AG08396 (cell line): ENCODE measurements at regions not wholly inside any gene's neighbourhood (a gene's known extent, or its start where the extent isn't known, plus 50 kb on each side); places are given as distances from the start of the nearest gene placed in this dataset.
"Not testable (repeated sequence)": the region's sequence is repeated elsewhere in the genome, so short reads cannot be mapped to it uniquely, and the experiment has no call there.

Experiments used
- DNase-seq: peaks from one replicate; pipeline ENCODE4 v3.0.0; 2012; ENCODE audit warnings: low spot score, mixed read lengths

- no peak for DNase-seq
Measured at GRCh38 chr2:145748927-145749326, 1229.0 kb upstream of the ZEB2 start.

GRCh38 chr2:145747715-145748114 is 1227.8 kb upstream of the ZEB2 start:
- no peak for DNase-seq

DNA sequence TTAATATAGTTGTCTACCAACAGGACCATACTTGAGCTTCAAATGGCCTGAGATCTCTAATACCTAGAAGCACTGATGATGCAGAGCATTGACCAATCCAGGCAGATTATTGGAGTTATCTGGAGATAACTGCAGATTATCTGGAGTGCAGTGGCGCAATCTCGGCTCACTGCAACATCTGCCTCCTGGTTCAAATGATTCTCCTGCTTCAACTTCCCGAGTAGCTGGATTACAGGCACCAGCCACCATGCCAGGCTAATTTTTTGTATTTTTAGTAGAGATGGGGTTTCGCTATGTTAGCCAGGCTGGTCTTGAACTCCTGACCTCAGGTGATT is 1225.4 kb upstream of the ZEB2 start:
- not testable (repeated sequence) for DNase-seq

DNA sequence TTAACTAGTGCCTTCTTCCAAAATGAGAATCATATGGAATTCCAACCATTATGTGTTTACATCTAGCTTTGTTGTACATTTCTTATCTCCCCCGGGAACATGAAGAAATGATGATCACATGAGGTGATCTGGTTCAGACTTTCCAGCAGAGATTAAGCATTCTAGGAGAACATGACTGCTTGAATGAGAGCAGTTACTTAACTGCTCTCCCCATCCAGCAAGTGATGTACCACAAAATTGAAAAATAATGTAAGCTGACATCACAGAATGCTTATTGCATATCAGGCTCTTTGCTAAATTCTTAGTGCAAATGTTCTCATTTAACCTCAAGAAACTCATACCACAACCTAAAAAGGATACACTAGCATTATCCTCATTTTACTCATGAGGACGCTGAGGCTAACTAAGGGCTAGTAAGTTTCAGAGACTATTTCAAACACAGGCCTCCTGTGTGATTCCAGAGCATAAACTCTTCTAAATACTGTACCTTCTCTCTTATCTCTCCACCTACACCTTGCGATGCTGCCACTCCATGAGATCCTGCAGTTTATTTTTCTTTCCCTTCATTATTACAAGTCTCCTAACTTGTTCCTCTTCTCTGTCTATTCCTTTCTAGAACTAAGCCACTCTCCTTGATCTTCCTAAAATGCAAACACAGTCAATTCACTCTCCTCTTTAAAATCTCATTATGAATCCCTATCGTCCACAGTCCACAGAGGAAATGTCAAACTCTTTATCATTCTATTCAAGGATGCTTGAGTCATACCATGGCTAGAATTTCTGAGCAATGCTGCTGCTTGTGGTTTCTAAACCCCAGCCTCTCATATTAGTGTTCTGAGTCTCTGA is 1224.8 kb upstream of the ZEB2 start:
- DNase-seq, result peak; percentile 28

DNA sequence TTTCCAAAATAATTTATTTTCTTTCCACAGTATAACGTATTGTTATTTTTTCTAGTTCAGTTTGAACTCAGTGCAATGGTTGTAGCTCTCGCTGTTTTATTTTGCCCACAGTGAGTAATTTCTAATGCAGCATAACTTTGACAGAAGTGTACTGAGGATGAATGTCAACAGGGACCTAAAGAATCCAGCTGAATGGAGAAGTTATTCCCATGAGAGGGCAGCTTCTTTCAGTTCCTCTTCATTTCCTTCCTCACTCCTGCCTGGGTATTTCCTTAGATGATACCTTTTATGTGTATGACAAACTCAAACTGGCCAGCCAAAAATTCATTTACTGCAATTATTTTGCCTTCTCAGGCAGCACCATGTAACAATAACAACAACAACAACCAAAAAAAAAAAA is 1223.1 kb upstream of the ZEB2 start:
- DNase-seq, result no peak

- DNase-seq, result no peak
Measured at GRCh38 chr2:145741636-145742035, 1221.7 kb upstream of the ZEB2 start.

- DNase-seq, result no peak
Measured at GRCh38 chr2:145741181-145741580, 1221.3 kb upstream of the ZEB2 start.

GRCh38 chr2:145740302-145740701 is 1220.4 kb upstream of the ZEB2 start:
- DNase-seq, result no peak

DNA sequence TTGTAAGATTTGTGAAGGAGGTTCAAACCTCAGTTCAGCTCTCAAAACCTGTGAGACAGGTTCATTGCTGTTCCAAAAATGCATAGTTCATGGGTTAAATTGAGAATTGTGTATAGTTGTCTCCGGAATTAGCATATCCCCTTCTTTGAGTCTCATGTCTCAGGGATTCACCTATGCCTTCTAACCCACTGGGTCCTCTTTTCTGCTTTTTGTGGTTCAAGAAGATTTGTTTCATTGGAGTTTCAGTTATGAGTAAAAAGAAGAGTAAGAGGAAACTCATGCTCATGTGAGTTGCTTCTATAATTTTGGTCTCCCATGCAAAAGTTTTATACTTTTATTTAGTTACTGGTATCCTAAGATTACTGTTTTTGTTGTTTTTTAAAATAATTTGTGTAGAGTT is 1219.8 kb upstream of the ZEB2 start:
- no peak for DNase-seq

GRCh38 chr2:145736871-145737270 is 1217.0 kb upstream of the ZEB2 start:
- no peak for DNase-seq

- DNase-seq, result no peak
Measured at GRCh38 chr2:145731467-145731866, 1211.5 kb upstream of the ZEB2 start.

GRCh38 chr2:145729993-145730770 is 1210.3 kb upstream of the ZEB2 start:
- no peak for DNase-seq

DNA sequence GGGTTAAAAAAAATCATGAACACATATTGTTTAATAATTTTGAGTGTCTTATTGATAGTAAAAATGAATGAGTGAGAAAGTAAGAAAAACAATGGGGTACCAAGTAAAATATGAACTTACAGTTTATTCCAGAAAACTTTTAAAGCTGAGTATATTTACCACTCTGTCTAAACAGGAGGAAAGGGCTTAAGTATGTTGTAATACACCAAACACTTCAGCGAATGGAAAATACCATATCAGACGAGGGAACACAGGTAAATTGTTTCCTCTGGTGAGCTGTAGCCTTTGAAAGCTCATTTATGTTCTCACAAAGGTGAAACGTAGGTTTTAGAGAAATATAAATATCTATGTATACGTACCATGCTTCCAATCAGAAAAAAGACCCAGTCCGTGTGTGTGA is 1209.6 kb upstream of the ZEB2 start:
- DNase-seq, result no peak

DNA sequence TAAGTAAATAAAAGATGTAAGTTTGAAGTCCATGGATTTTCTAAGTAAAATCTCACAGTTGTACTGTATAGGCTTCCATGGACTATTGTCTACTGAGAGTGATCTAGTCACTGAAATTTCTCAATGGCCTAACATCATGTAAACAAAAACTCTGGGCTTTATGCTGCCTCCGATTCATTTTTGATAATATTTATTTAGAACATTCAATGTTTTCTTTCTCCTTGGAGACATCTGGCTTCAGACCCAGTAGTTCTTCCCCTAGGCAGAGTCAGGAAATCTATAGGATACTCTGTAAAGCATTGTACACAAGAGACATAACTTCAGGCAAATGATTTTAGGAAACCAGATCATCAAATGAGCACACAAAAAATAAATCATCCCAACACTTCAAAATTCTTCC is 1208.6 kb upstream of the ZEB2 start:
- DNase-seq, result no peak

DNA sequence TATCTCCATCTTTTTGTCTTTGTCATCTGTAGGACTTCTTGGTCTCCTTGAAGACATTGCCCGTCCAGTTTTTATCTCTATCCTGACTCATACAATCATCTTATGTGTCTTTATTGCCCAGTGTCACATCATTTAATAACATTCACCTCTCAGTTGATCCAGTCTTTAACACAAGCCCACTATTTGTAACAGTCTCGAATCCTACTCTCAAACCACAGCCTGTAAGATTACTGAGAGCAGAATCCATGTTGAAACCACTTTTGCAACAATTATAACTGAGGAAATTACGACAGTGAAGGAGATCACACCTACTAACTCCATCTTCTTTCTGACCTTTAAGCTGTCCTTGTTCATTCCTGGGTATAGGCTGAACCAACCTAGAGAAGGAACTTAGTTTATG is 1206.0 kb upstream of the ZEB2 start:
- no peak for DNase-seq

GRCh38 chr2:145724311-145724898 is 1204.5 kb upstream of the ZEB2 start:
- DNase-seq, result no peak

DNA sequence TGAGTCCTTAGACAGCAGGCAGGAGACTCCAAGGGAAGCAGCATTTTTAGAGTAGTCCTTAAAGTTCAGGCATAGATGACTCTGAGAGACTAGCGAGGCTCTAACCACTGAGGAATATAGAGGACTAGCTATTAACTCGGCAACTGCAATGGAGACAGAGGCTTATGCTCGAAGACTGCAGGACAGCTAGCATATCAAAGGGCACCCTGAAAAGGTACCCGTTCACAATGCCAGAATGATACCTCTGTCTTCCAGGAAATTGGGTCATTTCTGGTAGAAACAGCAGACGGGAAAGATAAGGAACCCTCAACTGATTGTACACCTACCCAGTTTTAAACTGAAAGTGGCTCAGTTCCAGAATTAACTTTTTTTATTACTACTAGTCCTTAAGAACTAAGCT is 1204.0 kb upstream of the ZEB2 start:
- no peak for DNase-seq

DNA sequence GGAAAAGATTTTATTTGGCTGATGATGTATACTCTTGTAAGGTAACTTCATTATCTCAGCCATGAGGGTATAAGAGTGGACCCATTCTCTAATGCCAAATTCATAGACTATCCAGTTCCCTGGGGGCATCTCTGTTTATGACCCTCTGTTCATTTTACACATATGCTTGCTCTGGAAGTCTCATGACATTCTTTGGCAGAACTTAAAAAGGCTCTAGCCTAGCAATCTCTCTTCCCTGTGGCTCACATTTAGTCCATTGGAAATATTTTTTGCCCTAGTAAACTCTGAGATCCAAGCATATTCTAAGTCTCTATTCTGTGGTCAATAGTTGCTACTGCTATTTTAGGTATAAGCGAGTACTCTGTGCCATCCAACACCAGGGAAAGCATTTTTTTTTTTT is 1201.8 kb upstream of the ZEB2 start:
- no peak for DNase-seq

- DNase-seq, result no peak
Measured at GRCh38 chr2:145715601-145716000, 1195.7 kb upstream of the ZEB2 start.

DNA sequence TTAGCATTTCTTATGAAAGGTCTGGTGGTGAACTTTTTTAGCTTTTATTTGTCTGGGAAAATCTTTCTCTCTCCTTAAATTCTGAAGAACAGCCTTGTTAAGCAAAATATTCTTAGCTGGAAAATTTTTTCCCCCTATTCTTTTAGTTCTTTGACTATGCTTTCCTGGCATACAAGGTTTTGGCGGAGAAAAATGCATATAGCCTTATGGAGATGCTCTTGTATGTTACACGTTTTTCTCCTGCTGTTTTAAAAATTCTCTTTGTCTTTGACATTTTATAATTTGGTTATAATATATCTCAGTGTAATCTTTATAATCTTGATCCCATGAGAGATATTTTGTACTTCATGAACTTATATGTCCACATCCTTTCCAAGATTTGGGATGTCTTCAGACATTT is 1190.4 kb upstream of the ZEB2 start:
- DNase-seq, result no peak

DNA sequence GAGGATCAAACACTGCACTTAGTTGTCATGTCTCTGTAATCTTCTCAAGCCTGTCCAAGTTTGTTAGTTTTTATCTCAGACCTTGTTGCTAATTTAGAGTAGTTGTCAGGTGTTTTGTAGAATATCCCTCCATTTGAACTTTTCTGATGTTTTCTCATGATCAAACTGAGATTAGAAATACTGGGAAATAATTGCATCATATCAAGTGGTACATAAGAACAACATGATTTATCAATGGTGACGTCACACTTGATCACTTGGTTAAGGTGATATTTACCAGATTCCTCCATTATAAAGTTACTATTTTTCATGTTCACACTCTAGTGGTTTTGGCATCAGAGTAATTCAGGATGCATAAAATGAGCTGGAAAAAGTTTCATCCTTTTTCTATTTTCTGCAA is 1182.4 kb upstream of the ZEB2 start:
- DNase-seq, result no peak

DNA sequence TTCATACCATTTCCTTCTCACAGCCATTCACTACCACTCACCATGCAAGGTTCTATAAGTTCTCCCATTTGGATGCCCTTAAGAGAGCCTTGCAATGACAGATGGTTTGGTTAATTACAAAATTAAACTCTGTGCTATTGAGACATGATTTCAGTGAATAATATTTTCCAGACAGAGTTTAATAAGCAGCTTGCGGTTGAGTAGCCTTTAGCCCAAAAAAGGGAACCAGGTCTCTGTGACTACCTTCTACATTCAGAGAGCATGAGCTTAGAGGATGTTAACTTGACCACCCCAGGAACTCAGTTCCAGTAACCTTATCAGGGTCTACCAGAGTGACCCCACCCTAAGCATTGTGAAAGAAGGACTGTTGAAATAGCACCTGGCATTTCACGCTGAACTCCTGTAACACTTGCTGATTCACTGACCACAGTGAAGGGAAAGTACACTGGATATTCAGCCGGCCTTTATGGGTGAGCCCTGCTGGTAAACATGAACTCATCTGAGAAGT is 1173.1 kb upstream of the ZEB2 start:
- DNase-seq, result peak; percentile 3

DNA sequence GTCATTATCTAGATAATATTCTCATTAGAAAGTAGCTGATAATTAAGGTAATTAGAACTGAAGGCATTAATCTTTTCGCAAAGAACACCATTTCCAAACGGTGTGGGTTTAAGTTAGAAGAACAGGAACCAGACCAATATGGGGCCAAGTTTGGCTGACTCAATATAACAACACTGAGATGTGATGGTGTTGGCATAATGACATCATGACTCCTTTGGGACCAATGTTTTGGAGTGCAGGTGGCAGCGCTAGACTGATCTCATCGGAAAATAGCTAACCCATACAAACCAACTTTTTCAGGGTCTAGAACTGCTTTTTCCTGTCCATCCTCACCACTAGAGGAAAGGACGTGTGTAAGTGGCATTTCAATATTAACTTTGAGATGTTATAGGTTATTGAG is 1171.7 kb upstream of the ZEB2 start:
- no peak for DNase-seq
